Trophoblast cell (in vitro differentiated cells and primary cell): ENCODE measurements at regions not wholly inside any gene's neighbourhood (a gene's known extent, or its start where the extent isn't known, plus 50 kb on each side); places are given as distances from the start of the nearest gene placed in this dataset.
A peak's percentile ranks its signal among the peaks of the same experiment; 100 is the strongest.

Experiments
- DNase-seq, 2 donors: peaks; one replicate each; pipeline ENCODE4 v3.0.0-alpha.2; 2016
- H2AFZ ChIP-seq: 2 replicates; pipeline ENCODE4 v1.6.1; 2013; ENCODE audit warnings: low read length, moderate library complexity, mild to moderate bottlenecking; ENCODE audit not compliant: insufficient read depth, poor library complexity
- H2AK5ac ChIP-seq: 2 replicates; pipeline ENCODE4 v1.6.1; 2013; ENCODE audit warnings: mild to moderate bottlenecking, low read length
- H2BK120ac ChIP-seq: 2 replicates; pipeline ENCODE4 v1.6.1; 2013; ENCODE audit warnings: low read length, mild to moderate bottlenecking, moderate library complexity; ENCODE audit not compliant: insufficient read depth, poor library complexity
- H2BK12ac ChIP-seq: 2 replicates; pipeline ENCODE4 v1.6.1; 2013; ENCODE audit warnings: mild to moderate bottlenecking, low read length, moderate library complexity
- H2BK5ac ChIP-seq: 2 replicates; pipeline ENCODE4 v1.6.1; 2013; ENCODE audit warnings: low read length, low read depth, moderate library complexity, mild to moderate bottlenecking; ENCODE audit not compliant: poor library complexity
- H3K14ac ChIP-seq: 2 replicates; pipeline ENCODE4 v1.6.1; 2013; ENCODE audit warnings: mild to moderate bottlenecking, low read length
- H3K18ac ChIP-seq: 2 replicates; pipeline ENCODE4 v1.6.1; 2013; ENCODE audit warnings: mild to moderate bottlenecking, low read length
- H3K23ac ChIP-seq: 2 replicates; pipeline ENCODE4 v1.6.1; 2013; ENCODE audit warnings: low read length
- H3K27ac ChIP-seq: 2 replicates; pipeline ENCODE4 v1.5.1; 2013; ENCODE audit warnings: low read depth, mild to moderate bottlenecking, inconsistent platforms, low read length, moderate library complexity
- H3K27me3 ChIP-seq: 2 replicates; pipeline ENCODE4 v1.6.1; 2013; ENCODE audit warnings: inconsistent platforms, mild to moderate bottlenecking, low read length, moderate library complexity; ENCODE audit not compliant: insufficient read depth
- H3K36me3 ChIP-seq, 2 experiments: 1 replicate in 1 of 2; 2 replicates in 1 of 2; pipeline ENCODE4 v1.6.1; 2013; ENCODE audit warnings: low read length in 2 of 2, mild to moderate bottlenecking in 2 of 2, moderate library complexity in 1 of 2; ENCODE audit not compliant: insufficient read depth in 2 of 2, control insufficient read depth in 1 of 2
- H3K4ac ChIP-seq: 2 replicates; pipeline ENCODE4 v1.6.1; 2013; ENCODE audit warnings: low read depth, mild to moderate bottlenecking, low read length, moderate library complexity
- H3K4me1 ChIP-seq, 2 experiments: 1 replicate in 1 of 2; 2 replicates in 1 of 2; pipeline ENCODE4 v1.6.1; 2013; ENCODE audit warnings: low read length in 2 of 2, mild to moderate bottlenecking in 2 of 2, moderate library complexity in 1 of 2; ENCODE audit not compliant: insufficient read depth in 2 of 2, control insufficient read depth in 1 of 2
- H3K4me2 ChIP-seq: 2 replicates; pipeline ENCODE4 v1.6.1; 2013; ENCODE audit warnings: inconsistent platforms, mild to moderate bottlenecking, low read length, moderate library complexity
- H3K4me3 ChIP-seq: 2 replicates; pipeline ENCODE4 v1.5.1; 2013; ENCODE audit warnings: mild to moderate bottlenecking, low read depth, low read length, inconsistent platforms
- H3K79me1 ChIP-seq: one replicate; pipeline ENCODE4 v1.6.1; 2013; ENCODE audit warnings: low read length
- H3K79me2 ChIP-seq: 2 replicates; pipeline ENCODE4 v1.6.1; 2013; ENCODE audit warnings: low read length, mild to moderate bottlenecking; ENCODE audit not compliant: control insufficient read depth, insufficient read depth, poor library complexity
- H3K9ac ChIP-seq: 2 replicates; pipeline ENCODE4 v1.6.1; 2013; ENCODE audit warnings: mild to moderate bottlenecking, low read length
- H3K9me3 ChIP-seq: 2 replicates; pipeline ENCODE4 v1.6.1; 2013; ENCODE audit warnings: low read depth, mild to moderate bottlenecking, control low read depth, inconsistent platforms, low read length; ENCODE audit not compliant: insufficient read depth
- H4K12ac ChIP-seq: 2 replicates; pipeline ENCODE4 v1.6.1; 2013; ENCODE audit warnings: low read depth, mild to moderate bottlenecking, low read length, moderate library complexity
- H4K8ac ChIP-seq: 2 replicates; pipeline ENCODE4 v1.6.1; 2013; ENCODE audit warnings: low read depth, mild to moderate bottlenecking, low read length, moderate library complexity
- H4K91ac ChIP-seq: one replicate; pipeline ENCODE4 v1.6.1; 2013; ENCODE audit warnings: low read depth, mild to moderate bottlenecking, low read length, moderate library complexity
- WGBS: extraction: QIAGEN DNeasy Blood & Tissue Kit; methylation state at CpG from one replicate; pipeline ENCODE4 v1.1.7; 2013; ENCODE audit warnings: missing lambda C conversion rate; ENCODE audit not compliant: insufficient read length, insufficient coverage; ENCODE audit errors: extremely low coverage; 5-methylcytosine and 5-hydroxymethylcytosine counted together

- Histone ChIP-seq H3K79me2 (no peaks in the 10 kb centered on the region), H3K14ac (no peak overlapping the region), H3K23ac (no peak overlapping the region), H3K18ac (no peak overlapping the region), H2AK5ac (no peak overlapping the region), H3K36me3 (no peaks in the 10 kb centered on the region), H4K8ac (no peak overlapping the region), H3K9me3 (peaks cover 2% of the 10 kb centered on the region), H3K79me1 (no peaks in the 10 kb centered on the region), H3K4me2 (no peak overlapping the region), H3K4ac (no peak overlapping the region), H3K27ac (no peak overlapping the region), H2AFZ (no peak overlapping the region), H3K27me3 (no peaks in the 10 kb centered on the region), H4K91ac (no peak overlapping the region), H3K4me1 (no peaks in the 10 kb centered on the region), H3K4me3 (no peak overlapping the region), H2BK120ac (no peak overlapping the region), H2BK12ac (no peak overlapping the region), H4K12ac (no peak overlapping the region), H3K9ac (no peak overlapping the region), H2BK5ac (no peak overlapping the region)
- WGBS = no CpG with 5 or more reads among the region's 2 CpGs
- DNase-seq = no peak
Measured at GRCh38 chr2:82043867-82044266, 1739.3 kb upstream of the LRRTM1 start.

DNA sequence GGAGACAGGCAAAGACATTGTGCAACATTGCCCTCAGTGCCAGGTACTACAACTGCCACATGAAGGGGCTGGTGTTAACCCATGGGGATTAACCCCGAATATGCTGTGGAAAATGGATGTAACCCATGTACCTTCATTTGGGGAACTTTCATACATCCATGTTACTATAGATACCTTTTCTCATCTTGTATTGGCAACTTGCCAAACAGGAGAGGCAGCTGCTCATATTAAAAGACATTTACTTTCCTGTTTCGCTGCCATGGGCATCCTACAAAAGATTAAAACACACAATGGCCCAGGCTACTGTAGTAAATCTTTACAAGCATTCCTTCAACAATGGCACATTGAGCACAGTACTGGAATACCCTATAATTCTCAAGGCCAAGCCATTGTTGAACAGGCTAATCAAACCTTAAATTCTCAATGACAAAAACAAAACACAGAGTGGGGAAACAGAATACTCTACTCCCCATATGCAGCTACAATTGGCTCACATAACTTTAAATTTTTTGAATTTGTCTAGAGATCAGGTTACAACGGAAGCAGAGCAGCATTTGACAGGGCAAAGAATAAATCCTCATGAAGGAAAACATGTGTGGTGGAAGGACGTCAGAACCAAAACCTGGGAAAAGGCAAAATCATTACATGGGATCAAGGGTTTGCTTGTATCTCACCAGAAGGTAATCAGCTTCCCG lies 1723.5 kb upstream of the LRRTM1 start:
- Histone ChIP-seq H3K4me1 (no peaks in the 10 kb centered on the region), H3K36me3 (no peaks in the 10 kb centered on the region), H2BK12ac (no peak overlapping the region), H3K9ac (no peak overlapping the region), H2BK120ac (no peak overlapping the region), H3K4me3 (no peak overlapping the region), H3K9me3 (no peaks in the 10 kb centered on the region), H3K27ac (no peak overlapping the region), H3K27me3 (no peaks in the 10 kb centered on the region), H4K91ac (no peak overlapping the region), H2BK5ac (no peak overlapping the region), H2AK5ac (no peak overlapping the region), H3K79me2 (no peaks in the 10 kb centered on the region), H4K8ac (no peak overlapping the region), H3K4ac (no peak overlapping the region), H4K12ac (no peak overlapping the region), H3K18ac (no peak overlapping the region), H3K79me1 (no peaks in the 10 kb centered on the region), H3K23ac (no peak overlapping the region), H3K14ac (no peak overlapping the region), H3K4me2 (no peak overlapping the region), H2AFZ (no peak overlapping the region)
- WGBS = no CpG with 5 or more reads among the region's 5 CpGs
- DNase-seq = no peak

DNA sequence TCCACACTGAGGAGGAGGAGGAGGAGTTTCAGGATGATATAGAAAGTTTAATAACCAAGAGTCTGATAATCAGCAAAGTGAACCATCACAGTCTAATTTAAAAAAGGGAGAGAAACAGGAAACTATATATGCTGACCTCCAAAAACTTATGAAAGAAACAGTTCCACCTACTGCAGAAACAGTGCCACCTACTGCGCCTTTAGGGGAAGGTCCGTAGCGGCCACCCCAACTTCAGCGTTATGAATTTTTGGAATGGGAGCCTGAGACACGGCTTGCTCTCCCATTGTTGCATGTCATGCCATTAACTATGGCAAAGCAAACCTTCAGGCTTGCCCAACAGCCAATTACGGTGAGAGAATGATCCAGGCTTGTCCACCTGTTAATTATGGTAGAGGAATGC lies 1719.2 kb upstream of the LRRTM1 start:
- no peak overlapping the region for H3K9ac ChIP-seq
- no CpG with 5 or more reads among the region's 6 CpGs for WGBS
- no peaks in the 10 kb centered on the region for H3K79me2 ChIP-seq
- H3K4me2 ChIP-seq = no peak overlapping the region
- no peak overlapping the region for H4K12ac ChIP-seq
- no peak overlapping the region for H3K14ac ChIP-seq
- H4K91ac ChIP-seq = no peak overlapping the region
- no peak overlapping the region for H3K23ac ChIP-seq
- H3K27ac ChIP-seq = no peak overlapping the region
- no peak overlapping the region for H3K4ac ChIP-seq
- no peak overlapping the region for H2BK12ac ChIP-seq
- no peaks in the 10 kb centered on the region for H3K36me3 ChIP-seq
- H3K4me1 ChIP-seq = no peaks in the 10 kb centered on the region
- H3K9me3 ChIP-seq = no peaks in the 10 kb centered on the region
- no peak overlapping the region for H3K18ac ChIP-seq
- H2BK5ac ChIP-seq = no peak overlapping the region
- no peak for DNase-seq
- no peak overlapping the region for H2BK120ac ChIP-seq
- no peak overlapping the region for H3K4me3 ChIP-seq
- H3K27me3 ChIP-seq = no peaks in the 10 kb centered on the region
- H3K79me1 ChIP-seq = no peaks in the 10 kb centered on the region
- H2AFZ ChIP-seq = no peak overlapping the region
- H2AK5ac ChIP-seq = no peak overlapping the region
- H4K8ac ChIP-seq = no peak overlapping the region

DNA sequence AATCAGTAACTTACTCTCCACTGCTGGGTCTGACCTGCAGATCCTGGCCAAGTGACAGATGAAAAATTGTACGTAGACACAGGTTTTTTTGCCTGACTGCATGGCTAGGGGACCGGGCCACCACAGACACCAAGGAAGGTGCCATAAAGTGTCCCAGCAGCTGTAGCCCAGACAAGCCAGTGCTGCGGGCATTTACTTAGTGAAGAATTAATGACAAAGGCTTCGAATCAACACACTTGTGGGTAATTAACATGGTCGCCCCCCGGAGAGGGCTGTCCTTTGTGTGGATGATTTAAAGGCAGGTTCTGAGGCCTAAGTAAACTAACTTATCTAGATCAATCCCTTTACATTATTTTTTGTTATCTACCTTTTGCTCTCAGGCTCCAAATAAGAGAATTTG lies 1709.1 kb upstream of the LRRTM1 start:
- H2BK120ac ChIP-seq = no peak overlapping the region
- H4K91ac ChIP-seq = no peak overlapping the region
- no peaks in the 10 kb centered on the region for H3K9me3 ChIP-seq
- WGBS = no CpG with 5 or more reads among the region's 6 CpGs
- H3K36me3 ChIP-seq = no peaks in the 10 kb centered on the region
- no peak overlapping the region for H2BK5ac ChIP-seq
- DNase-seq = no peak
- H3K9ac ChIP-seq = no peak overlapping the region
- no peaks in the 10 kb centered on the region for H3K27me3 ChIP-seq
- no peak overlapping the region for H2AK5ac ChIP-seq
- H3K14ac ChIP-seq = no peak overlapping the region
- H3K79me2 ChIP-seq = no peaks in the 10 kb centered on the region
- no peaks in the 10 kb centered on the region for H3K4me1 ChIP-seq
- no peak overlapping the region for H3K4ac ChIP-seq
- peak overlapping the region; percentile 38 for H4K8ac ChIP-seq
- H3K27ac ChIP-seq = no peak overlapping the region
- no peak overlapping the region for H3K4me3 ChIP-seq
- H3K4me2 ChIP-seq = no peak overlapping the region
- no peak overlapping the region for H3K23ac ChIP-seq
- H4K12ac ChIP-seq = no peak overlapping the region
- H3K18ac ChIP-seq = no peak overlapping the region
- H3K79me1 ChIP-seq = no peaks in the 10 kb centered on the region
- H2AFZ ChIP-seq = no peak overlapping the region
- H2BK12ac ChIP-seq = no peak overlapping the region
